Epithelial cell of esophagus (primary cell): ENCODE measurements at regions not wholly inside any gene's neighbourhood (a gene's known extent, or its start where the extent isn't known, plus 50 kb on each side); places are given as distances from the start of the nearest gene placed in this dataset.

Source experiments
- DNase-seq: peaks from one replicate; pipeline ENCODE4 v3.0.0; 2010; ENCODE audit warnings: low read depth
- H3K4me3 ChIP-seq: 2 replicates; pipeline ENCODE4 v1.5.1; 2011; ENCODE audit warnings: mild to moderate bottlenecking, low read length, control low read depth
- TF ChIP-seq, protein P1 (sequence below): IDR thresholded peaks from 2 replicates; pipeline ENCODE4 v1.5.1; 2011; ENCODE audit warnings: low read depth, mild to moderate bottlenecking, low read length, control low read depth, inconsistent platforms; ENCODE audit not compliant: insufficient read depth; ENCODE audit errors: missing control alignments

DNA sequence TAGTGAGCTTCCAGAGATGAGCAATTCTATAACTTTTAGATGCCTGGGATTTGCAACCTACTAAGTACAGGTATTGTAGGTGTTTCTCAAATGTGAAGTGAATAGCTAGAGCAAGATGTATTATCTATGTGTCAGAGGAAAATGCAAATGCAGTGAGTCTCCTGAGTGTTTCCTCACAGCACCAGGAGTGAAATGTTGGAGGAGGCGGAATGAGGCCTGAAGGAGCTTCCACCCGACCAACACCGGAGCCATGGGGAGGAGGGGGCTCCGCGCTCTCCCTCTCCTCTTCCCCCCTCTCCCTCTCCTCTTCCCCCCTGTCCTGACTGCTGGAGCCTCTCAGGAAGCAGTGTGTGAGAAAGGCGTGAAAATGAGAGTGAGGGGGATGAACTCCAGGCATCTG is 79.9 kb upstream of the RNF32 start:
- no peak overlapping the region for H3K4me3 ChIP-seq
- TF ChIP-seq, protein P1, sequence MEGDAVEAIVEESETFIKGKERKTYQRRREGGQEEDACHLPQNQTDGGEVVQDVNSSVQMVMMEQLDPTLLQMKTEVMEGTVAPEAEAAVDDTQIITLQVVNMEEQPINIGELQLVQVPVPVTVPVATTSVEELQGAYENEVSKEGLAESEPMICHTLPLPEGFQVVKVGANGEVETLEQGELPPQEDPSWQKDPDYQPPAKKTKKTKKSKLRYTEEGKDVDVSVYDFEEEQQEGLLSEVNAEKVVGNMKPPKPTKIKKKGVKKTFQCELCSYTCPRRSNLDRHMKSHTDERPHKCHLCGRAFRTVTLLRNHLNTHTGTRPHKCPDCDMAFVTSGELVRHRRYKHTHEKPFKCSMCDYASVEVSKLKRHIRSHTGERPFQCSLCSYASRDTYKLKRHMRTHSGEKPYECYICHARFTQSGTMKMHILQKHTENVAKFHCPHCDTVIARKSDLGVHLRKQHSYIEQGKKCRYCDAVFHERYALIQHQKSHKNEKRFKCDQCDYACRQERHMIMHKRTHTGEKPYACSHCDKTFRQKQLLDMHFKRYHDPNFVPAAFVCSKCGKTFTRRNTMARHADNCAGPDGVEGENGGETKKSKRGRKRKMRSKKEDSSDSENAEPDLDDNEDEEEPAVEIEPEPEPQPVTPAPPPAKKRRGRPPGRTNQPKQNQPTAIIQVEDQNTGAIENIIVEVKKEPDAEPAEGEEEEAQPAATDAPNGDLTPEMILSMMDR: no peak
- no peak for DNase-seq

DNA sequence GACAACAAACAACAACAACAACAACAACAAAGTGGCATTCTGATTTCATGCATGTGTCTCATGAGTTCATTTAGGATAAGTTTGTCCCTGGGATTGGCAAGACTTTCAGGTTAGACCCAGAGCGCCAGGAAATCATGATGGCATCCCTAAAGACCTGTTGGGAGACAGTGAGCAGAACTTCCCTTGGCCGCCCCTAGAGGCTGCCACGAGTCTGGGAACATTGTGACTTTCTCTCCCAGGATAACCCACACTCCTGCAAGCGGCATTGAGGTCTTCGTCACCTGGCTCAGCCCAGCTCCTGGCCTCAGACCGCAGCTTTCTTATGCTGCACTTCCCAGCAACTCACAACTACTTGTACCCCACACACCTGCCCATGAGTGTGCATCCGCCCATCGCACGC is 80.5 kb upstream of the RNF32 start:
- TF ChIP-seq, protein P1: no peak
- no peak for DNase-seq
- no peak overlapping the region for H3K4me3 ChIP-seq

- TF ChIP-seq, protein P1: no peak
- no peak for DNase-seq
- H3K4me3 ChIP-seq: no peak overlapping the region
These were observed 81.6 kb upstream of the RNF32 start for GRCh38 chr7:156559001-156559400.

DNA sequence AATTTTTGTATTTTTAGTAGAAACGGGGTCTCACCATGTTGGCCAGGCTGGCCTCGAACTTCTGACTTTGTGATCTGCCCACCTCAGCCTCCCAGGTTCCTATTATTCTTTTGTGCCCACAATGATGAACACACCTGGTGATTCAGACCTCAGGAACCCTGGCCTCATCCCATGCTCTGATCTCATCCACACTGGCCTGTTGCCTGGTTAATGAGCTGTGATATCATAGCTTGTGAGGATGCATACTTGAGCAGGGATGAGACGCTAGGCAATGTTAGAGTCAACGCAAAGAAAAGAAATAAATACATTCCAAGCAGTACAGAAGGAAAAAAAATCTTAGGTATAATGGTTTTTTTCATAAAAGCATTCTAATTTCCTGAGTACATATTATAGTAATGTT is 82.4 kb upstream of the RNF32 start:
- no peak overlapping the region for H3K4me3 ChIP-seq
- TF ChIP-seq, protein P1: no peak
- peak; percentile 50 for DNase-seq

DNA sequence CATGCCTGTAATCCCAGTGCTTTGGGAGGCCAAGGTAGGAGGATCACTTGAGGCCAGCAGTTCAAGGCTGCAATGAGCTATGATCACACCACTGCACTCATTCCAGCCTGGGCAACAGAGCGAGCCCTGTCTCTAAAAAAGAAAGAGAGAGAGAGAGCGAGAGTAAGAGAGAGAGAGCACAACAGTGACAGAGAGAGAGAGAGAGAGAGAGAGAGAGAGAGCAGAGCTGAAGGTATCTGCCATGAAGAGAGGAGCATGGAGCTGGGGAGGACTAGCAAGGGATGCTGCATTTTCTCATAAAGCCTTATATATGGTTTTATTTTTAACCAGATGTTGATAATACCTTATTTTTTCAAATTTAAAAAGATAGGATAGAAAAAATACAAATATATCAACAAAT is 84.5 kb upstream of the RNF32 start:
- no peak for DNase-seq
- TF ChIP-seq, protein P1: no peak
- no peak overlapping the region for H3K4me3 ChIP-seq

DNA sequence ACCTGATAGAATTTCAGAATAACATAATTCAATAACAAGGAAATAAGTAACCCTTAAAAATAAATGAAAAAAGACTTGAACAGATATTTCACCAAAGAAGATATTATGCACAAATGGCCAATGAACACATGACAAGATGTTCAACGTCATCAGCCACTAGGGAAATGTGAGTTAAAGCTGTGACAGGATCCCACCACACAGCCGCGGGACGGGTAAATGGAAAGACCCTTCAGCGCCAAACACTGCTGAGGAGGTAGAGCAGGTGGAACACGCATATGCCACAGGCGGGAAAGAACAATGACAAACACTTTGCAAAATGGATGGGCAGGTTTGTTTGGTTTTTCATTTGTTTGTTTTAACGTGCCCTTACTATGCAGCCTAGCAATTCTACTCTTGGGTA is 86.1 kb upstream of the RNF32 start:
- TF ChIP-seq, protein P1: no peak
- H3K4me3 ChIP-seq: no peak overlapping the region
- DNase-seq: no peak

- no peak for DNase-seq
- TF ChIP-seq, protein P1: no peak
- H3K4me3 ChIP-seq: no peak overlapping the region
These were observed 90.9 kb upstream of the RNF32 start for GRCh38 chr7:156549636-156550035.
